Activated T-cell treated with anti-CD3 and anti-CD28 coated beads, Interleukin-2, amount 50 U/mL, for 24 hours (primary cell): ENCODE measurements at regions not wholly inside any gene's neighbourhood (a gene's known extent, or its start where the extent isn't known, plus 50 kb on each side); places are given as distances from the start of the nearest gene placed in this dataset.

ENCODE experiments used
- DNase-seq: peaks from one replicate; pipeline ENCODE4 v3.0.0-alpha.2; 2020
- H3K27ac Mint-ChIP-seq: 2 replicates; pipeline ENCODE4 v1.8.0; 2020; ENCODE audit warnings: mild to moderate bottlenecking, mixed read lengths
- H3K27me3 Mint-ChIP-seq: 2 replicates; pipeline ENCODE4 v1.8.0; 2020; ENCODE audit warnings: mixed read lengths
- H3K36me3 Mint-ChIP-seq: 2 replicates; pipeline ENCODE4 v1.8.0; 2020; ENCODE audit warnings: low read depth, mixed read lengths
- H3K4me1 Mint-ChIP-seq: 2 replicates; pipeline ENCODE4 v1.8.0; 2020; ENCODE audit warnings: low read depth, mixed read lengths
- H3K4me3 Mint-ChIP-seq: 2 replicates; pipeline ENCODE4 v1.8.0; 2020; ENCODE audit warnings: mild to moderate bottlenecking, moderate library complexity, mixed read lengths
- H3K9me3 Mint-ChIP-seq: 2 replicates; pipeline ENCODE4 v1.8.0; 2020; ENCODE audit warnings: mixed read lengths

DNA sequence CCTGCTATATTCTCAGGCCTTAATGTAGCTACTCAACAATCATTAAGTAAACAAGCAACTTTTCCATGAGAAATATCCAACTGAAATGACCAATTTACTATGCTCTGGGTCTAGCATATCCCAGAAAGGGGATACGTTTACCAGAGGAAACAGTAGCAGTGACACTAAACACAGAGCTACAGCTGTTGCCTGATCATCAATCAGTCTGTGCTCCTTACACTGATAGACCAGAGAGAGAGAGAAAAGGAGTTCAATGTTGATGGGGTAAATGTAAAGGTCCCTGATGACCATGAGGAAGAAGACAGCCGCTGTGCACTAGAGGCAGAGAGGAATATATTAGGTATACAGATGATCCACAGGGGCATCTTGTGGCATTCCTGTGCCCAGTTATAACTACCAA is 397.2 kb upstream of the USP15 start:
- no peaks in the 10 kb centered on the region for H3K27me3 Mint-ChIP-seq
- H3K27ac Mint-ChIP-seq = no peak overlapping the region
- no peak for DNase-seq

DNA sequence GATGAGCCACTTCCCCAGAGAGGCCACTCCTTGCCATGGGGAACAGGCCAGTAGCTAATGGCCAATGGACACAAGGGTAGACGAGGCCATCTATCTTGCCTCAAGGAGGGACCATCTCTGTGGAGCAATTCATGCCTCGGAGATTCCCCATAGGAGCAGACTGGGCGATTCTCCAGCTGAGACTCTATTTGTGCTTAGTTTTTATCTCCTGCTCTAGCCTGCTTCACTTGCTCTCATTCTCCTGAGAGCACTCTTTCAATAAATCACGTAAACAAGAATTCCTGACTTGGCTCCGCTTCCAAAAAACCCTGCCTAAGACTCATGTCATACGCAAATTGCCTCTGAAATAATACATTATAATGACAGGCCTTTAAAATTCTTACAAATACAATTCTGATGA is 396.4 kb upstream of the USP15 start:
- Mint-ChIP-seq H3K36me3 (no peaks in the 10 kb centered on the region), H3K4me1 (no peaks in the 10 kb centered on the region), H3K9me3 (no peaks in the 10 kb centered on the region), H3K27me3 (no peaks in the 10 kb centered on the region), H3K4me3 (no peak overlapping the region), H3K27ac (no peak overlapping the region)
- no peak for DNase-seq

More for the DNA sequence above, 397.2 kb upstream of the USP15 start:
- no peak overlapping the region for H3K4me3 Mint-ChIP-seq
- no peaks in the 10 kb centered on the region for H3K9me3 Mint-ChIP-seq
- no peaks in the 10 kb centered on the region for H3K4me1 Mint-ChIP-seq
- no peaks in the 10 kb centered on the region for H3K36me3 Mint-ChIP-seq

DNA sequence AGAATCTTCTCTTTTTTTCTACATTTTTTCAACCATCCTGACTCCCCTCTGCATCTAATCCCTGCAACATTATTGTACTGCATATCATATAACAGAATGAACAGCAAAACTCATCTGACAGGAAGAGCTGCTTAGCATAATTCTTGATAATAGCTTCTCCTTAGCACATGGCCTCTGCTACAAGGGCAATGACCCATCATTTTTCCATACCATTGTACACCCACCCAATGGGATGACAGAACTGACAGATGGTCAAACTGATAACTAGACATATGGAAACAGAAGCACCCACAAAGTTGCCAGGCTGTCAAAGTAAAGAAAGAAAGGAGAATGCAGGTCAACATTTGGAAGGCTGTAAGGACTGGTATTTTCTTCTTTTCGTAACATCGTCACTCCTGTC is 390.4 kb upstream of the USP15 start:
- H3K36me3 Mint-ChIP-seq = no peaks in the 10 kb centered on the region
- H3K4me3 Mint-ChIP-seq = no peak overlapping the region
- DNase-seq = no peak
- no peak overlapping the region for H3K27ac Mint-ChIP-seq
- H3K4me1 Mint-ChIP-seq = peaks cover 2% of the 10 kb centered on the region
- H3K9me3 Mint-ChIP-seq = no peaks in the 10 kb centered on the region
- H3K27me3 Mint-ChIP-seq = no peaks in the 10 kb centered on the region

DNA sequence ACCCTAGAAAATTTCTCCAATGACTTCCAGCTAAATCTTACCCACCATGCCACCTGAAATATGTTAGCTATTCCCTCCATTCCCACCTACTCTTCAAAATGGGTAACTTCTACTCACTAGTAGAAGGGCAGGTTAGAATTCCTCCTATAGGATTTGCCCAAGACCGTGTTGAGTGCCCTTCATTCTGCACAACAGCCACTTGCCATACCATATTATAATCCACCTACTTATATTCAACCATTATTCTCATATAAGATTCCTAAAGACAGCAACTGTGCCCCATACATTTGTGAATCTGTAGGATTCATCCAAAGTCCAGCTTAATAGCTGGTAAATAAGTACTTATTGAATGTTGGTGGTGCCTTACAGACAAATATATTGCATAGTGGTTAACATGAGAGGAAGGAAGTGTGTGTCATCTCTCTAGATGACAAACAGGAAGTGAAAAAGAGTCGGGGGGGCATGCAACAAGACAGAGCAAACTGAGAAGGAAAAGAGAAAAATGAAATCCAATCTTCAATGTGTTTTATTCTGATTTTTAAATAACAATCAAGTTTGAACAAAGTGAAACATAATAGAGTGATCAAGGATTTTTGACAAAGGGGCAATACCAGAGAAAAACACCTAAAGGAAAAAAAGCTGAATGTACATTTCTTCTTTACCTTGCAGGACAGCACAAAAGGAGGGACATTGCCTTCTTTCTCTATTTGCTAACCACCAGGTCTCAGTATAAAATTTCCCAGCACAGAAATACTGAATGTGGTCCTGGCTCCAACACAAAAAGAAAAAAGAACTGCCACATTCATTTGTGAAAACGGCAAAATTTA is 389.3 kb upstream of the USP15 start:
- H3K4me3 Mint-ChIP-seq = no peak overlapping the region
- no peaks in the 10 kb centered on the region for H3K27me3 Mint-ChIP-seq
- H3K9me3 Mint-ChIP-seq = no peaks in the 10 kb centered on the region
- H3K36me3 Mint-ChIP-seq = no peaks in the 10 kb centered on the region
- no peak overlapping the region for H3K27ac Mint-ChIP-seq
- H3K4me1 Mint-ChIP-seq = peaks cover 2% of the 10 kb centered on the region
- DNase-seq = no peak

DNA sequence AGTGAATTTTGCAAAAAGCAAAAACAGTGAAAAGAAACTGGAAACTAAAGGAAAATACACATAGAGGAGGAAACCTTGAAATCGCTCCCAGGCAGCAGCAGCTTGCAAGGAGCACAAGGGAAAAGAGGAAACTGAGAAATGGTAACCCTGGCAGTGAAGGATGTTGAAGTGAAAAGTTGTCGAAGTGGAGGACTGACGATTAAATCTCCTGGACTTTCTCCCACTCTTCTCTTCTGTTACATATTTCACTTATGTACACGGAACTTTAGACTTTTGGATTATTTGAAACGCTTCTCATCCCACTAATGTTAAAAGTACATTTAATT is 388.8 kb upstream of the USP15 start:
- Mint-ChIP-seq H3K27ac (no peak overlapping the region), H3K4me1 (peaks cover 2% of the 10 kb centered on the region), H3K27me3 (no peaks in the 10 kb centered on the region), H3K4me3 (no peak overlapping the region), H3K36me3 (no peaks in the 10 kb centered on the region), H3K9me3 (no peaks in the 10 kb centered on the region)
- DNase-seq = no peak

DNA sequence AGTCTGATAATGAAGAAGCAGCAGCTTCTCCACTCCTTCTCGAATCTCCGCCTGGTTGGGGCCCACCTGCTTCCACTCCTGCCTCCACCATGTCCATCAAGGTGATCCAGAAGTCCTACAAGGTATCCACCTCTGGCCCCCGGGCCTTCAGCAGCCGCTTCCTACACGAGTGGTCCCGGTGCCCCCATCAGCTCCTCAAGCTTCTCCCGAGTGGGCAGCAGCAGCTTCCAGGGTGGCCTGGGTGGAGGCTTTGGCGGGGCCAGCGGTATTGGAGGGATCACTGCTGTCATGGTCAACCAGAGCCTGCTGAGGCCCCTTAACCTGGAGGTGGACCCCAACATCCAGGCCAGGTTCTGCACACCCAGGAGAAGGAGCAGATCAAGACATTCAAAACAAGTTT is 381.0 kb upstream of the USP15 start:
- no peaks in the 10 kb centered on the region for H3K4me1 Mint-ChIP-seq
- no peaks in the 10 kb centered on the region for H3K27me3 Mint-ChIP-seq
- no peaks in the 10 kb centered on the region for H3K36me3 Mint-ChIP-seq
- H3K27ac Mint-ChIP-seq = no peak overlapping the region
- H3K9me3 Mint-ChIP-seq = no peaks in the 10 kb centered on the region
- H3K4me3 Mint-ChIP-seq = no peak overlapping the region
- no peak for DNase-seq

DNA sequence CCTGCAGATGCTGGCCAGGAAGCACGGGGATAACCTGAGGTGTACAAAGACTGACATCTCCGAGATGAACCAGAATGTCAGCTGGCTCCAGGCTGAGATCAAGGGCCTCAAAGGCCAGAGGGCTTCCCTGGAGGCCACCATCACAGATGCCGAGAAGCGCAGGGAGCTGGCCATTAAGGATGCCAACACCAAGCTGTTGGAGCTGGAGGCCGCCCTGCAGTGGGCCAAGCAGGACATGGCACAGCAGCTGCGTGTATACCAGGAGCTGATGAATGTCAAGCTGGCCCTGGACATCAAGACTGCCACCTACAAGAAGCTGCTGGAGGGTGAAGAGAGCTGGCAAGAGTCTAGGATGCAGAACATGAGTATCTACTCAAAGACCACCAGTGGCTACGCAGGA is 380.0 kb upstream of the USP15 start:
- Mint-ChIP-seq H3K36me3 (no peaks in the 10 kb centered on the region), H3K27me3 (no peaks in the 10 kb centered on the region), H3K4me1 (no peaks in the 10 kb centered on the region)

DNA sequence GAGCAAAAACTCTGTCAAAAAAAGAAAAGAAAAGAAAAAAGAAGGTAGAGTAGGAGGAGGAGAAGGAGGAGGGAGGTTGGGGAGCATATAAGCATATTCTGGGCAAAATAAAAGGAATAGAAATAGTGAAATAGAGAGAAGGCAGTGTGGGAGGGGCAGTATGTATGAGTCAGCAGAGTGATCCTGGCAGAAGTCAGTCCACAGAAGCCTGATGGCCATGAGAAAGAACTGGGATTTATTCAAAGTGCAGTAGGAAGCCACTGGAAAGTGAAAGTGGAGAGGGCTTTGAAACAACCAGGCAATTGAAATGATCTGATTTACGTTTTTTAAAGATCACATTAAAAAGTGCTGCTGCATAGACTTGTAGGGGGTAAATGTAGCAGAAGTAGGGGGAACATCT is 368.6 kb upstream of the USP15 start:
- no peak for DNase-seq
- no peaks in the 10 kb centered on the region for H3K36me3 Mint-ChIP-seq
- no peaks in the 10 kb centered on the region for H3K9me3 Mint-ChIP-seq
- no peaks in the 10 kb centered on the region for H3K27me3 Mint-ChIP-seq
- H3K4me1 Mint-ChIP-seq = no peaks in the 10 kb centered on the region
- no peak overlapping the region for H3K4me3 Mint-ChIP-seq
- no peak overlapping the region for H3K27ac Mint-ChIP-seq

More for the DNA sequence above, 380.0 kb upstream of the USP15 start:
- H3K27ac Mint-ChIP-seq = no peak overlapping the region
- H3K9me3 Mint-ChIP-seq = no peaks in the 10 kb centered on the region
- DNase-seq = no peak
- H3K4me3 Mint-ChIP-seq = no peak overlapping the region

DNA sequence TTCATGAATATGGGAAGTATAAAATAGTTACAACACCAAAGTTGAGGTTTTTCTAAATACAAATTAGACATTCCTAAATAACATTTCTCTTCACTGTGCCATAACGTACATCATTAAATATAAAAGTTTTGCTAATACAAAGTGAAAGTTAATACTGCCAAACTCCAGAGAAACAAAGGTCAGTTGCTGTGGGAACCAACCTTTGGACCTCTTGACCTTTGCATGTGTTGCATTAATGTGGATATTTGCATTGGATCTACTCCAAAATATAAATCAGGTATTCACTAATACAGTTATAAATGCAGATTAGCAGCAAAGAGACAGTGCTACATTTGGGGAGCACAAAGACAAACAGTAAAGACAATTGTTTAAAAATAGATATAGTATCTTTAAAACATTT is 366.0 kb upstream of the USP15 start:
- no peak overlapping the region for H3K4me3 Mint-ChIP-seq
- no peak overlapping the region for H3K27ac Mint-ChIP-seq
- H3K36me3 Mint-ChIP-seq = no peaks in the 10 kb centered on the region
- no peak for DNase-seq
- no peaks in the 10 kb centered on the region for H3K27me3 Mint-ChIP-seq
- no peaks in the 10 kb centered on the region for H3K4me1 Mint-ChIP-seq
- peaks cover 10% of the 10 kb centered on the region for H3K9me3 Mint-ChIP-seq

DNA sequence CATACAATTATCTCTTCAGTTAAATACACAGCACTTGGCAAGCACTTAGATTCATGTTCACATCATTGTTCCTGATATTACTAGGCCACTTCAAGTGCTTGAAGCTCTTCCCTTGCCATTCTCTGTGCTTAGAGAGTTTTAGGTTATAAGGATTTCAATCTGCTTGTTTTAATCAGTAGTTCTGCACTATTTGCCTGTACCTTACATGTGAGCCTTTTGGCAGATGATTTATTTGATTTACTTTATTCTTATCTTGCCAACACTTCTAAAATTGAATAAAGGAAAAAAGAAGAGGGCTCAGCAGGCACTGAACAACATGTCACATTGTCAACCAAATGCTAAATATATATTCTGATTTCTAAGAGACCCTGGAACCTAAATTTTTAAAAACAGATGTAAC is 363.8 kb upstream of the USP15 start:
- H3K36me3 Mint-ChIP-seq = no peaks in the 10 kb centered on the region
- H3K4me1 Mint-ChIP-seq = no peaks in the 10 kb centered on the region
- no peak for DNase-seq
- no peak overlapping the region for H3K4me3 Mint-ChIP-seq
- no peak overlapping the region for H3K27ac Mint-ChIP-seq
- H3K9me3 Mint-ChIP-seq = peaks cover 14% of the 10 kb centered on the region
- no peaks in the 10 kb centered on the region for H3K27me3 Mint-ChIP-seq

DNA sequence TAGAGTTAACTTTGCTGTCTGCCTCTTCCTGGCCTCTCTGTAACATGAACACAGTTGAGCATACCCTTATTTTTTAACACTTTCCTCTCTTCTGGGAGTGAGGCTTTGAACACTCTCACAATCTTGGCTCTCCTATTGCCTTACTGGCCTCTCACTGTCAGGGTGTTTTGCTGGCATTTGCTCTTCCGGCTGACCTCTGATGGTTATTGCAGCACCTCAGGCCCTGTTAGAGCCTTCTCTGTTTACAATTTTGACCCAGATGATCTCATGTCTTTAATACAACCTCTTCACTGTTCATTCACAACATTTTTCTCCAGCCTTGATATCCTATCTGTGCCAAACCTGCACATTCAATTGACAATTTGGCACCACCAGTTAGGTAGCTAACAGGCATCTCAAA is 357.8 kb upstream of the USP15 start:
- no peak overlapping the region for H3K27ac Mint-ChIP-seq
- no peaks in the 10 kb centered on the region for H3K36me3 Mint-ChIP-seq
- peaks cover 14% of the 10 kb centered on the region for H3K9me3 Mint-ChIP-seq
- H3K4me3 Mint-ChIP-seq = no peak overlapping the region
- H3K4me1 Mint-ChIP-seq = no peaks in the 10 kb centered on the region
- H3K27me3 Mint-ChIP-seq = no peaks in the 10 kb centered on the region
- DNase-seq = no peak

DNA sequence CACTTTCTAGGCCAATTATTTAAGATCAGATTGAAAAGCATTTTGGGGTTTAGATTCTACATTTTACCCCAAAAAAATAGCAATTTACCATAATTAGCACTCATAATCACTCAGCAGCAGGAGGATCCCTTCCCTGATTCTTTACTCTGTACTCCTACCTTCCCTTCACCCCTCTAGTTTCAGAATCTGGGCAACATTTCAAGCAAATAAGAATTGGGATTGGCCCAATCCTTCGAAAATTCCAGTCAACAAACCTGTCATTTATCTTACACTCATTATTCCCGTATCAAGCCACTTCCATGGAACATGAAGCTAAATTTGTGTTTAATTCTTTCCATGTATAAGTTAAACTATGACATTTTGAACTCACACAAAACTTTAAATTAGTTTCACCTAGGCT is 349.1 kb upstream of the USP15 start:
- Mint-ChIP-seq H3K9me3 (no peaks in the 10 kb centered on the region), H3K4me1 (no peaks in the 10 kb centered on the region), H3K27ac (no peak overlapping the region), H3K4me3 (no peak overlapping the region), H3K27me3 (no peaks in the 10 kb centered on the region), H3K36me3 (no peaks in the 10 kb centered on the region)
- DNase-seq = no peak

DNA sequence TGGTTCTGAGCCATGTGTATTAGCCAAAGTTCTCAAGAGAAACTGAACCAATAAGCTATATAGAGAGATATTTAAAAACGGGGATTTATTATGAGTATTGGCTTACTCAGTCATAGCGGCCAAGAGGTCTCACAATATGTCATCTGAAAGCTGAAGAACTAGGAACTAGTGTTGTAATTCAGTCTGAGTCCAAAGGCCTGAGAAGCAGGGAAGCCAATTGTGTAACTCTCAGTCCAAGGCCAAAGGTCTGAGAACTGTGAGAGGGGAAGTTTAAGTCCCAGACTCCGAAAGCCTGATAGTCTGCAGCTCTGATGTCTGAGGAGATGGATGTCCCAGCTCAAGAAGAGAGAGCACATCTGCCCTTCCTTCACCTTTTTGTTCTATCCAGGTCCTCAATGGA is 344.8 kb upstream of the USP15 start:
- Mint-ChIP-seq H3K4me1 (no peaks in the 10 kb centered on the region), H3K27me3 (no peaks in the 10 kb centered on the region), H3K36me3 (no peaks in the 10 kb centered on the region), H3K27ac (no peak overlapping the region), H3K4me3 (no peak overlapping the region), H3K9me3 (no peaks in the 10 kb centered on the region)
- DNase-seq = no peak

DNA sequence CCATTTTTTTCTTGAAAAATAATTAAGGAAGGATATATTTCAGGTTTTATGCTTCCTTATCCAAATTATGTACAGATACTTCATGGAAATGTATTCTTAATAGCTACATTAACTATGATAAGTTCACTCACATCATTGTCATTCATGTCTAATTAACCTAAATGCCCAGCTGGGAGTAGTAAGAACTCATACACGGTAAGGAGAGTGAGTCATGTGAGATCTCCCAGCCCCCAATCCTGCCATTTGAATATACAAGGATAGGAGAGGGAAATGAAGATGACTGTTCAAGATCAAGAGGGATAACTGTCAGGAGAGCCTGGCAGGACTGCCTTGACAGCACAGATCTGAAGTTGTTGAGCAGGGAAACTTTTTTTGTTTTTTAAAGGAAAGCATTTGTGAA is 343.4 kb upstream of the USP15 start:
- H3K36me3 Mint-ChIP-seq = no peaks in the 10 kb centered on the region
- no peaks in the 10 kb centered on the region for H3K27me3 Mint-ChIP-seq
- H3K4me1 Mint-ChIP-seq = no peaks in the 10 kb centered on the region
- no peak overlapping the region for H3K4me3 Mint-ChIP-seq
- no peak for DNase-seq
- peaks cover 3% of the 10 kb centered on the region for H3K9me3 Mint-ChIP-seq
- H3K27ac Mint-ChIP-seq = no peak overlapping the region

DNA sequence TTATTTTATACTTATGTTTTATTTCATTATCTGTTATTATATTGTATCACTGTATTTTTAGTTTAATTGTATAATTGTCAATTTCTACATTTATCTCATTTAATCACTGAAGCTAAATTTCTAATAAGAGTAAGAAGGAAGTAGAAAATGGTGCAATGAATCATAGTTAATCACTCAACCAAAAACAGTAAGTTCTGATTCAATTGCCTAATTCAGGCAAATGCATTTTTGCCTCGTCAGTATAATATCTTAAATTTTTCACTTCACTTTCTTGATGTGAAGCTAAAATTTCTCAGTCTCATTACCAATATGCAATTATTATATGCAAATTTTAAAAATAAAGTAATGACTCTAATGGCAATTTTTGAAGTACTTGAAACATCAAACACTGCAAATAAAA is 340.5 kb upstream of the USP15 start:
- no peaks in the 10 kb centered on the region for H3K27me3 Mint-ChIP-seq
- H3K27ac Mint-ChIP-seq = no peak overlapping the region
- peaks cover 9% of the 10 kb centered on the region for H3K9me3 Mint-ChIP-seq
- no peak overlapping the region for H3K4me3 Mint-ChIP-seq
- H3K4me1 Mint-ChIP-seq = no peaks in the 10 kb centered on the region
- no peaks in the 10 kb centered on the region for H3K36me3 Mint-ChIP-seq
- DNase-seq = no peak

DNA sequence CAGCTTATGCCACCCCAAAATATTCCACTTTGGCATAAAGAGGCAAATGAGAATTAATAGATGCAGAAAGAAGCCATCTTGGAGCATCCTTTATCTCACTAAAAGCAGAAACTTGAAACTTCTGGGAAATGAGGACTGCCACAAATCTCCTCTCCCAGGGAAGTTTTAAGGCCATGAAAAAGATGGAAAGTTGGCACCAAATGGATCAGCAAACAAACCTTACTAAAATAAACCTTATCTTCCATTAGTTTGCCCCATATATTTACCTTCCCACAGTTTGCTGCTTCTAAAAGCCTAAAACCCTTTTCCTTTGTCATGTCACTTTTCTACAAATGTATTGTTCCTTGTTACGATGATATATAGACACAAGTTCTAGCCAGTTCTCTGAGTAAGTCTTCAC is 340.0 kb upstream of the USP15 start:
- Mint-ChIP-seq H3K27me3 (no peaks in the 10 kb centered on the region), H3K36me3 (no peaks in the 10 kb centered on the region), H3K9me3 (peaks cover 12% of the 10 kb centered on the region), H3K4me3 (no peak overlapping the region), H3K4me1 (no peaks in the 10 kb centered on the region), H3K27ac (no peak overlapping the region)
- DNase-seq = no peak
